NCI-H128 (cell line): ENCODE measurements at regions not wholly inside any gene's neighbourhood (a gene's known extent, or its start where the extent isn't known, plus 50 kb on each side); places are given as distances from the start of the nearest gene placed in this dataset.

ENCODE experiments used
- DNase-seq: peaks from one replicate; lab custom pipeline; 2025; ENCODE audit not compliant: unreplicated experiment; lab: John Stamatoyannopoulos, UW

- DNase-seq = no peak
These were observed 175.6 kb downstream of the FOXA2 start for GRCh38 chr20:22408521-22409402.

- no peak for DNase-seq
These were observed 176.9 kb downstream of the FOXA2 start for GRCh38 chr20:22407237-22408193.

- no peak for DNase-seq
These were observed 179.8 kb downstream of the FOXA2 start for GRCh38 chr20:22404419-22405170.

GRCh38 chr20:22403632-22404361 lies 180.6 kb downstream of the FOXA2 start:
- DNase-seq = no peak

- no peak for DNase-seq
These were observed 181.2 kb downstream of the FOXA2 start for GRCh38 chr20:22403022-22403631.

- DNase-seq = no peak
These were observed 181.8 kb downstream of the FOXA2 start for GRCh38 chr20:22402550-22402949.

GRCh38 chr20:22400440-22400839 lies 183.9 kb downstream of the FOXA2 start:
- no peak for DNase-seq

GRCh38 chr20:22394583-22394982 lies 189.8 kb downstream of the FOXA2 start:
- no peak for DNase-seq

- no peak for DNase-seq
These were observed 193.8 kb downstream of the FOXA2 start for GRCh38 chr20:22390543-22390903.

GRCh38 chr20:22389836-22390542 lies 194.4 kb downstream of the FOXA2 start:
- no peak for DNase-seq

- no peak for DNase-seq
These were observed 196.9 kb downstream of the FOXA2 start for GRCh38 chr20:22387452-22387851.

- no peak for DNase-seq
These were observed 198.1 kb downstream of the FOXA2 start for GRCh38 chr20:22386306-22386623.

GRCh38 chr20:22385602-22386305 lies 198.6 kb downstream of the FOXA2 start:
- no peak for DNase-seq

- no peak for DNase-seq
These were observed 199.4 kb downstream of the FOXA2 start for GRCh38 chr20:22384978-22385377.

- no peak for DNase-seq
These were observed 201.2 kb downstream of the FOXA2 start for GRCh38 chr20:22383156-22383555.

- no peak for DNase-seq
These were observed 201.6 kb downstream of the FOXA2 start for GRCh38 chr20:22382742-22383141.

- DNase-seq = no peak
These were observed 202.5 kb downstream of the FOXA2 start for GRCh38 chr20:22381812-22382416.

GRCh38 chr20:22379472-22379871 lies 204.9 kb downstream of the FOXA2 start:
- DNase-seq = no peak
